HG03159 (cell line): ENCODE measurements at regions not wholly inside any gene's neighbourhood (a gene's known extent, or its start where the extent isn't known, plus 50 kb on each side); places are given as distances from the start of the nearest gene placed in this dataset.
A peak's percentile ranks its signal among the peaks of the same experiment; 100 is the strongest.
"Not testable (repeated sequence)": the region's sequence is repeated elsewhere in the genome, so short reads cannot be mapped to it uniquely, and the experiment has no call there.

Source experiments
- ATAC-seq: cut with Tn5 transposase; IDR thresholded peaks from one replicate; pipeline ENCODE4 v1.9.1; 2021; ENCODE audit warnings: mild to moderate bottlenecking, moderate library complexity; ENCODE audit not compliant: unreplicated experiment

GRCh38 chr2:160550048-160550447, 56.4 kb upstream of the RBMS1 start:
- ATAC-seq, result no peak

GRCh38 chr2:160551259-160551658, 57.7 kb upstream of the RBMS1 start:
- ATAC-seq, result no peak

GRCh38 chr2:160555420-160556071, 61.9 kb upstream of the RBMS1 start:
- no peak for ATAC-seq

- ATAC-seq, result no peak
Measured at GRCh38 chr2:160557903-160558302, 64.3 kb upstream of the RBMS1 start.

- no peak for ATAC-seq
Measured at GRCh38 chr2:160558531-160558930, 64.9 kb upstream of the RBMS1 start.

- ATAC-seq, result no peak
Measured at GRCh38 chr2:160561551-160562295, 68.1 kb upstream of the RBMS1 start.

- ATAC-seq, result no peak
Measured at GRCh38 chr2:160562730-160563129, 69.1 kb upstream of the RBMS1 start.

GRCh38 chr2:160564591-160564990, 71.0 kb upstream of the RBMS1 start:
- ATAC-seq, result no peak

- ATAC-seq, result no peak
Measured at GRCh38 chr2:160565099-160565845, 71.7 kb upstream of the RBMS1 start.

- ATAC-seq, result no peak
Measured at GRCh38 chr2:160566717-160567116, 73.1 kb upstream of the RBMS1 start.

DNA sequence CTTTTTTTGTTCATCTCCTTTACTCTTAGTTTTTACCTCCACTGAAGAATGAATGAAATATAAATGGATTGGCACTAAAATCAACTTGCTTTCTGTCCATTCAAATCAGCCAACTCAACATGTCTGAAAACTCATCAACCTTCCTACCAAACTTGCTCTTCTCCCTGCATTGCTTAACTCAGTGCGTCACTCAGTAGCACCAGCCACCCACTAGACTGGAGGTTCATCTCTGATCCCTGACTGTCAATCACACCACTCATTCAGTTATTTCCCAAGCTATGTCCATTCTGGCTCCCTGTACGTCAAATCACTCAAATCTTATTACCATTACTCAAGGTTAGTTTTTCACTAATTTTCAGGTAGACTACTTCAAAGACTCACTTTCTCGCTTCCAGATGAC, 75.2 kb upstream of the RBMS1 start:
- no peak for ATAC-seq

GRCh38 chr2:160570376-160570775, 76.8 kb upstream of the RBMS1 start:
- ATAC-seq, result no peak

DNA sequence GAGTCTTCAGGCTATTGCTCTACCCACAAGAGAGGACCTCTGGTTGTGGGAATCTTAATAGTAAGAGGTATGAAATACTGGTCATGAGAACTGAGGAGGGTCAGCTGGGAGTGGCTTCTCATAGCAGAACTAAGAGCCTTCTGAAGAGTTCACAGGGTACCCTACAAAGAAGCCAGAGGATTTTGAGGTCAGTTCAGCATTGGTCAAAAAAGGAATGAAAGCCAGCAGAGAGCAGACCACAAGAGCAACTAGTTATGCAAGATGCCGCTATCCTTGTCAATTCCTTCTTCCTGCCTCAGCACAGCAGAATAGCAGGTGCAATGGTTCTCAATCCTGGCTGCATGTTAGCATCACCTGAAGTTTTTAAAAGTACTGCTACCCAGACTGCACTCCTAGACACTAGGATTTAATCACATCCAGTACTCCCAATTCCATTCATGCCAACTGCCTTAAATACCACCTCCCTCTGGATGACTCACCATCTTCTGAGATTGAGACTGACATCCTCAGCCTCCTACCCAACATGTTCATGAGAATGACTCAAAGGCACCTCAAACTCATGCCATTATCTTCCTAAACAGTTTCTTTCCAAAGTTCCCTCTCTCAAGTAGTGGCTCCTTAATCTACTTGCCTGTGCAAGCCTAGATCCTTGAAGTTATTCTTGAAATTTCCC, 81.0 kb upstream of the RBMS1 start:
- no peak for ATAC-seq

- ATAC-seq, result peak; percentile 45
Measured at GRCh38 chr2:160575368-160575767, 81.8 kb upstream of the RBMS1 start.

DNA sequence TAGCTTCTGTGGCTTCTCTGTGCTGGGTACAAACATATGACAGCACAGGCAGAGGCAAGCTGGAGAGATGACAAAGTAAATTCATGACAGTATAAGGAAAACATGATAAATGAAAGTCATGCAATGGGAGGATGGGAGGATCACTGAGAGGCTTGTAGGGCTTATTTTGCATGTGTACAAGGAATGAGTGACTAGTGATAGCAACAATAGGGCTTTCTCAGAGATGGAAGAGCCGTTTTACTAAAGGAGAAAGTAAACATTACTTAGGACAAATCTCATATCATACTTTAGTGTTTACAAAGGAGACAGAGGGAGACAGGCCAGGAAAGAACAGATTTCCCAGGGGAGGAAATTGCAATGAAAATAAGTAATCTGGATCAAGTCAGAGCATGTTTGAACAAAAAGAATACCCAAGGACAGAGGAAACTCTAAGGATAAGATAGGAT, 82.5 kb upstream of the RBMS1 start:
- peak; percentile 14 for ATAC-seq

GRCh38 chr2:160577081-160577480, 83.5 kb upstream of the RBMS1 start:
- not testable (repeated sequence) for ATAC-seq

DNA sequence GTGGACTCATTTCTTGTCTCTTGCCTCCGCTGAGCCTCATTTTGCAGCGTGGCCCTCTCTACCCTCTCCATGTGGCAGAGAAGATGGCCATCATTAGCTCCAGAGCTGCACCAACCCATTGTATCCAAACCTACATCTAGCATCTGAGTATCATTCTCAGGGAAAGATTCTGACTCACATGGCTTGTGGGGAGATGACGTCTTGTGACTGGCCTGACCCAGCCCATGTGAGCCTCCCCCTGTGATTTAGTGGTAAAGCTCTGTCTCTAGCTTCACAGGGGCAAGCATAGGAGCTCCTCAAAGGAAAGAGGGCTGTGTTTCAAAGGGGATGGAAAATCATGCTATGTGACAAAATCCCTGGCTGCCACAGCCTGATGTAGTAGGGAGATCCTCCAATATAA, 87.4 kb upstream of the RBMS1 start:
- ATAC-seq, result no peak

GRCh38 chr2:160581448-160581847, 87.8 kb upstream of the RBMS1 start:
- ATAC-seq, result no peak

- no peak for ATAC-seq
Measured at GRCh38 chr2:160582081-160582480, 88.5 kb upstream of the RBMS1 start.

DNA sequence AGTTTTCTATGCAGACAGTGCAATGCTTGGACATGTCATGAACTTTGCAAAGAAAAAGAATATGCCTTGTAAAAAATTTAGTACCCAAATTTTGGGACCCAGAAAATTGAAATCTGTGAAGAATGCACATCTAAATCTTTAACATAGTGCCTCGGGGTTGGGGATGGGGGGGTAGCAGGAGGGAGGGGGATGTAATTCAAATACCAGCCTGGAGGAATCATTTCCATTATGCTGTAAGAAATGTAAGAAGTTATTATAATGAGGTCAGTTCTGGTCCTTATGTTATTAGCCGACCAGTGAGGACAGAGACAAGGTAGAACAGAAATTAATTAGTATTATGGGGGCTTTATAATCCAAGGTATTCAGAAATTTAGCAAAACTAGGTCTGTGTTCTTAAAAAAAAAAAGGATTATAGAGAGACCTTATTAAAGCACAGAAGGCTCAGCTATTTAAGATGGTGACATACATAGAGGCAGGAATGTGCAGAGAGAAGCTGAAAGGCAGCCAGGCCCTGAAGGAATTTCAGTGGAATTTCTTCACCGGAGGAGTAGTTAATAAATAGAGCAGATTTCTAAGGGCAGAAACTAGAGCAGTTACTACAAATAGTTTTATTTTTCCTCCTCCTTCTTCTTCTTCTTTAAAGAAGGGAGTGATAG, 89.0 kb upstream of the RBMS1 start:
- no peak for ATAC-seq

GRCh38 chr2:160583146-160583535, 89.5 kb upstream of the RBMS1 start:
- ATAC-seq, result no peak
